Transverse colon (tissue), 4 donors: ENCODE measurements at regions not wholly inside any gene's neighbourhood (a gene's known extent, or its start where the extent isn't known, plus 50 kb on each side); places are given as distances from the start of the nearest gene placed in this dataset.

Experiments
- DNase-seq: peaks from one replicate; pipeline ENCODE4 v3.0.0-alpha.2; 2019
- H3K27ac ChIP-seq, 4 donors: fragments of 200-600 bp; sonication (generic); 2 replicates each; pipeline ENCODE4 v1.5.1; 2016 to 2018; ENCODE audit warnings: inconsistent platforms in 4 of 4
- H3K27me3 ChIP-seq: fragments of 200-600 bp; sonication (generic); 2 replicates; pipeline ENCODE4 v1.5.1; 2017; ENCODE audit warnings: inconsistent platforms
- H3K36me3 ChIP-seq, 4 donors: fragments of 200-600 bp; sonication (generic); 2 replicates each; pipeline ENCODE4 v1.5.1; 2017 to 2019; ENCODE audit warnings: inconsistent platforms in 4 of 4
- H3K4me1 ChIP-seq, 4 donors: fragments of 200-600 bp; sonication (generic); 2 replicates each; pipeline ENCODE4 v1.5.1; 2017 to 2020; ENCODE audit warnings: inconsistent platforms in 4 of 4
- H3K4me3 ChIP-seq, 4 donors: fragments of 200-600 bp; sonication (generic); 1 replicate in 1 of 4; 2 replicates in 3 of 4; pipeline versions ENCODE4 v1.5.1 to v1.6.1; 2017 to 2019; ENCODE audit warnings: inconsistent platforms in 4 of 4
- H3K9me3 ChIP-seq, 2 donors: fragments of 200-600 bp; sonication (generic); 2 replicates each; pipeline ENCODE4 v1.5.1; 2017 to 2019; ENCODE audit warnings: inconsistent platforms in 2 of 2
- EP300 ChIP-seq: sonication (generic); formaldehyde crosslinking; IDR thresholded peaks from one replicate; pipeline ENCODE4 v1.6.1; 2017; ENCODE audit warnings: antibody characterized with exemption, low read depth
- POLR2A ChIP-seq: fragments of 450-650 bp; IDR thresholded peaks from one replicate; pipeline ENCODE4 v1.6.1; 2016; ENCODE audit warnings: antibody characterized with exemption, mild to moderate bottlenecking, moderate library complexity
- POLR2AphosphoS5 ChIP-seq, 3 donors: sonication (generic); formaldehyde crosslinking; IDR thresholded peaks; one replicate each; pipeline ENCODE4 v1.6.1; 2016; ENCODE audit warnings: antibody characterized with exemption in 3 of 3
- WGBS, 2 donors: methylation state at CpG; one replicate each; pipeline ENCODE4 v1.1.5; 2018; ENCODE audit warnings: low coverage in 1 of 2; 5-methylcytosine and 5-hydroxymethylcytosine counted together
- in situ Hi-C, 4 donors: fragments of 200-750 bp; cut with MboI; loops; one replicate each; pipeline versions ENCODE4 v1.15.0 to v1.15.1; 2017; ENCODE audit warnings: low sequenced_read_pairs in 3 of 4, low pct_ligation_motif_present in 1 of 4, low pct_unique_long_range_greater_than_20kb in 1 of 4
- intact Hi-C: fragments of 100-400 bp; cut with DNase I; formaldehyde crosslinking; loops from one replicate; pipeline ENCODE4 v1.15.1; 2023; ENCODE audit warnings: low total_unique reads
- TF ChIP-seq, protein P1 (sequence below), 5 experiments: fragments of 200-600 bp in 3 of 5; fragments of 450-650 bp in 2 of 5; sonication (generic) in 3 of 5; IDR thresholded peaks; 1 replicate in 2 of 5; 2 replicates in 3 of 5; pipeline ENCODE4 v1.5.1; 2016 to 2017; ENCODE audit warnings: antibody characterized with exemption in 5 of 5, inconsistent platforms in 3 of 5, mild to moderate bottlenecking in 2 of 5, moderate library complexity in 1 of 5

DNA sequence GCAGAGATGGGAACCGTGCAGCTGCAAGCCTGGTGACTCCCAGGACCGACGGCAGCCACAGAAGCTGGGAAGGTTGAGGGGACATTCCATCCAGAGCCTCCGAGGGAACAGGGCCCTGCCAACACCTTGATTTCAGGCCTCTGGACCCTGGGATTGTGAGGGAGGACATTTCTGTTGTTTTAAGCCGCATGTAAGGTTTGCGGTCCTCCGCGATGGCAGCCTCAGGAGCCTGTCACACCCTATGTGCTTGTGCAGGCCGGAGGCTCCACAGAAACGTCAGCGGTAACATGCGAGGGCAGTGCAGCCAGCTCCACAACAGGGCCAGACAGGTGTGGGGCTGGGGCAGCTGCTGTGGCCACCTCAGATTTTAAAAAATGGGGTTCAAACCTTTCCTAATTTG is 144.7 kb upstream of the SHH start:
- in situ Hi-C loops, result no loop called here
- DNase-seq, result no peak
- no peak overlapping the region for H3K4me3 ChIP-seq
- no peak for TF ChIP-seq POLR2A
- no peak for TF ChIP-seq POLR2AphosphoS5 (IDR thresholded peaks at IDR 0.05)
- no peak for TF ChIP-seq EP300
- TF ChIP-seq, protein P1, sequence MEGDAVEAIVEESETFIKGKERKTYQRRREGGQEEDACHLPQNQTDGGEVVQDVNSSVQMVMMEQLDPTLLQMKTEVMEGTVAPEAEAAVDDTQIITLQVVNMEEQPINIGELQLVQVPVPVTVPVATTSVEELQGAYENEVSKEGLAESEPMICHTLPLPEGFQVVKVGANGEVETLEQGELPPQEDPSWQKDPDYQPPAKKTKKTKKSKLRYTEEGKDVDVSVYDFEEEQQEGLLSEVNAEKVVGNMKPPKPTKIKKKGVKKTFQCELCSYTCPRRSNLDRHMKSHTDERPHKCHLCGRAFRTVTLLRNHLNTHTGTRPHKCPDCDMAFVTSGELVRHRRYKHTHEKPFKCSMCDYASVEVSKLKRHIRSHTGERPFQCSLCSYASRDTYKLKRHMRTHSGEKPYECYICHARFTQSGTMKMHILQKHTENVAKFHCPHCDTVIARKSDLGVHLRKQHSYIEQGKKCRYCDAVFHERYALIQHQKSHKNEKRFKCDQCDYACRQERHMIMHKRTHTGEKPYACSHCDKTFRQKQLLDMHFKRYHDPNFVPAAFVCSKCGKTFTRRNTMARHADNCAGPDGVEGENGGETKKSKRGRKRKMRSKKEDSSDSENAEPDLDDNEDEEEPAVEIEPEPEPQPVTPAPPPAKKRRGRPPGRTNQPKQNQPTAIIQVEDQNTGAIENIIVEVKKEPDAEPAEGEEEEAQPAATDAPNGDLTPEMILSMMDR (IDR thresholded peaks at IDR 0.05), result no peak
- no peaks in the 10 kb centered on the region for H3K36me3 ChIP-seq
- intact Hi-C loops, result no loop called here
- H3K4me1 ChIP-seq, result peaks cover 0 to 3% (median 0%) of the 10 kb centered on the region in 4 donors
- H3K27ac ChIP-seq, result no peak overlapping the region
- 78 to 86% methylated on average over 6 to 12 of the region's 12 CpGs for WGBS, 2 donors
- H3K27me3 ChIP-seq, result no peaks in the 10 kb centered on the region
- no peaks in the 10 kb centered on the region for H3K9me3 ChIP-seq

DNA sequence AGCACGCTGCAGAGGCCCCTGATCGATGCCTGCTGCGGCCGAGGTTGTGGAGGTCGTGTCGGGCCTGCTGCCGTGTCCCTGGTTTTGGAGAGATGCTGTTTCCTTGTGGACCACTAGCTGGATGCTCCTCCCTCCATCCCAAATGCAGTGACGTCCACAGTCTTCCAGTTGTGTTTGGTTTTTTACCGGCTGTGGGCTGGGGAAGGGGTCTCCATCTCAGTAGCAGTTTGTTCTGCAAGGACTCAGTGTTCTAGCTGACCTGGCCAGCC is 143.0 kb upstream of the SHH start:
- DNase-seq, result no peak
- H3K9me3 ChIP-seq, result no peaks in the 10 kb centered on the region
- no peak for TF ChIP-seq POLR2AphosphoS5 (IDR thresholded peaks at IDR 0.05)
- TF ChIP-seq, protein P1 (IDR thresholded peaks at IDR 0.05), result no peak
- no peak for TF ChIP-seq POLR2A
- TF ChIP-seq EP300, result no peak
- no peak overlapping the region for H3K27ac ChIP-seq
- WGBS, 2 donors, result 90% methylated on average over 9 of the region's 9 CpGs; no CpG with 5 or more reads in 1 of the 2 donors
- no peak overlapping the region for H3K4me3 ChIP-seq
- intact Hi-C loops, result no loop called here
- H3K27me3 ChIP-seq, result no peaks in the 10 kb centered on the region
- in situ Hi-C loops, result no loop called here
- no peaks in the 10 kb centered on the region for H3K4me1 ChIP-seq
- no peaks in the 10 kb centered on the region for H3K36me3 ChIP-seq

DNA sequence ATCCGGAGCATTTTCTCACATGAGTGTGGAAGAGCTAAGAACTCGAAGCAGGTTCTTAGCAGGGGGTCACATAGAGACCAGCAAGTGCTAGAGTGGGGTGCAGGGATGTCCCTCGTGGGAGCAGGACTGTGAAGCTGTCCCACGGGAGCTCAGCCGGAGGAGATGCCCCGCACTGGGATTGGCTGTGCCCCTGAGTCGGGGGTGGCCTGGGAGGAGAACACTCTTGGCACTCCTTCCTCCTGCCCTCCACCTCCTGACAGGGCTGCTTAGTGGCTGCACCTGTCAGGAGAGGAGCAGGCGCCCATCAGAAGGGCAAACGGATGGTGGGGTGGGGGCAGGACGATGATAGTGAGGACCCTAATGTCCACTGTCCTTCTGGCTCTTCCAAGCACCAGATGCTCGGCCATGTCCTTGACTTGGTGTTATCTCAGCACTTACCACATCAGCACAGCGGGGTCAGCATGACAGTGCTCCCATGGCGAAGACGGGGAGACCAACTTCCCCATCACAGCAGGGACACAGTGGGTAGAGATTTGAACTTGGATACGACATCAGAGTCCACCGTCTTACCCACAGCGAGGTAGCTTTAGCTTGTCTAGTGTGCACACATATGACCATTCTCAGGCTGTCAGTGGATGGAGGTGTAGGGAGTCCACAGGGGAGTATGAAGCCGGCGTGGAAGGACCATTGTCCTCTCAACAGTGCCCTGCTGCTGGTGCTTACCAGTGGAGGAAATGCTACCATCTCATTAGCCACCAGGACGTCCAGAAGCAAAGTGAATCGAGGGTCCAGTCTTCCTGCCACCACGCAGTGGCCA is 142.5 kb upstream of the SHH start:
- Histone ChIP-seq H3K4me1 (no peaks in the 10 kb centered on the region), H3K36me3 (no peaks in the 10 kb centered on the region), H3K9me3 (no peaks in the 10 kb centered on the region), H3K27me3 (no peaks in the 10 kb centered on the region), H3K4me3 (no peak overlapping the region), H3K27ac (no peak overlapping the region)
- 78% methylated on average over 22 of the region's 22 CpGs; no CpG with 5 or more reads in 1 of the 2 donors for WGBS, 2 donors
- TF ChIP-seq, protein P1 (IDR thresholded peaks at IDR 0.05), result no peak
- TF ChIP-seq POLR2A (no peak), POLR2AphosphoS5 (IDR thresholded peaks at IDR 0.05) (no peak), EP300 (no peak)
- intact Hi-C loops (no loop called here), in situ Hi-C loops (no loop called here)
- DNase-seq, result no peak

DNA sequence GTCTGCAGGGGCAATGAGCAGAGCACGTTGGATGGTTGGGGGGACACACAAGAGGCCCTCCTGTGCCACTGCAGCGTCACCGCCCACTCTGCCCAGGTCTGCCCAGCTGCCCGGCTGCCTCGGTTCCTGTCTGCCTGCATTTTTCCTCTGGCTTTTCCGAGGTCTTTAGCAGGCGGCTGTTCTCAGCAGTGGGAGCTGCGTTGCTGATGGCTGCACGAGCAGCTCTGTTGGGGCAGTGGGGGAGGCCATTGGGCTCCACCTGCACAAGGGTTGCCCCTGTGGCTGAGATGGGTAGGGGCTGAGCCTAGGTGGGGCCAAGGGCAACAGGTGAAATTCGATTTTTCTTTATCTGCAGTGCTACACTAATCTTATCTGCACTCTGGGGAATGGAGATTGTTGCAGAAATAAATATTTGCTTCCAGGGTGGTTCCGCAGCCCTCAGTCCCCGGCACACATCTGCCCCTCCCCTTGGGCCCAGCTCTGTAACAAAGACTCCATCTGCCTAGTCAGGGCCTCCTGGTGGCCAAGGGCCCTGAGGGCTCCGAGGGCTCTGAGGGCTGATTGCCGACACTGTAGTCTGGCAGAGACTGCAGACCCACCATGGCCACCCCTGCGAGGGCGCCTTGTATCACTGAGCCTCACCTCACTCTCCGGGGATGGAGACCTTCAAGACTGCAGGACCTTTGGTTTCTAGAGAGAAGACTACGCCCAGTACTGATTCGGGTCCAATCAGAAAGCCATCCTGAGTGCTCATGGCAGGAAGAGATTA is 141.7 kb upstream of the SHH start:
- H3K4me3 ChIP-seq, result no peak overlapping the region
- WGBS, 2 donors, result 72% methylated on average over 19 of the region's 19 CpGs; no CpG with 5 or more reads in 1 of the 2 donors
- no peak for DNase-seq
- H3K4me1 ChIP-seq, result no peaks in the 10 kb centered on the region
- no peaks in the 10 kb centered on the region for H3K27me3 ChIP-seq
- TF ChIP-seq POLR2A, result no peak
- TF ChIP-seq, protein P1 (IDR thresholded peaks at IDR 0.05), result peak in 1 of 5 experiments; percentile 19
- H3K27ac ChIP-seq, result peak overlapping the region in 1 of 4 donors; percentile 58
- in situ Hi-C loops (no loop called here), intact Hi-C loops (no loop called here)
- no peaks in the 10 kb centered on the region for H3K36me3 ChIP-seq
- no peaks in the 10 kb centered on the region for H3K9me3 ChIP-seq
